Dendritic cell treated with granulocyte-macrophage colony-stimulating factor and Interleukin-4, amounts not matched to agents 40 ng/mL and 50 ng/mL, for 4 days (primary cell): ENCODE measurements at regions not wholly inside any gene's neighbourhood (a gene's known extent, or its start where the extent isn't known, plus 50 kb on each side); places are given as distances from the start of the nearest gene placed in this dataset.
"Not testable (repeated sequence)": the region's sequence is repeated elsewhere in the genome, so short reads cannot be mapped to it uniquely, and the experiment has no call there.

ENCODE experiments used
- H3K27ac Mint-ChIP-seq: one replicate; pipeline ENCODE4 v1.8.0; 2022; ENCODE audit warnings: mild to moderate bottlenecking, mixed read lengths
- H3K27me3 Mint-ChIP-seq: one replicate; pipeline ENCODE4 v1.8.0; 2022; ENCODE audit warnings: mild to moderate bottlenecking, mixed read lengths
- H3K36me3 Mint-ChIP-seq: one replicate; pipeline ENCODE4 v1.8.0; 2022; ENCODE audit warnings: low read depth, mixed read lengths
- H3K4me1 Mint-ChIP-seq: one replicate; pipeline ENCODE4 v1.8.0; 2022; ENCODE audit warnings: low read depth, mixed read lengths
- H3K4me3 Mint-ChIP-seq: one replicate; pipeline ENCODE4 v1.8.0; 2022; ENCODE audit warnings: mild to moderate bottlenecking, moderate library complexity, mixed read lengths
- H3K9me3 Mint-ChIP-seq: one replicate; pipeline ENCODE4 v1.8.0; 2022; ENCODE audit warnings: mixed read lengths
- intact Hi-C: fragments of 100-400 bp; cut with micrococcal nuclease; formaldehyde crosslinking; loops from one replicate; pipeline ENCODE4 v1.15.0; 2022

DNA sequence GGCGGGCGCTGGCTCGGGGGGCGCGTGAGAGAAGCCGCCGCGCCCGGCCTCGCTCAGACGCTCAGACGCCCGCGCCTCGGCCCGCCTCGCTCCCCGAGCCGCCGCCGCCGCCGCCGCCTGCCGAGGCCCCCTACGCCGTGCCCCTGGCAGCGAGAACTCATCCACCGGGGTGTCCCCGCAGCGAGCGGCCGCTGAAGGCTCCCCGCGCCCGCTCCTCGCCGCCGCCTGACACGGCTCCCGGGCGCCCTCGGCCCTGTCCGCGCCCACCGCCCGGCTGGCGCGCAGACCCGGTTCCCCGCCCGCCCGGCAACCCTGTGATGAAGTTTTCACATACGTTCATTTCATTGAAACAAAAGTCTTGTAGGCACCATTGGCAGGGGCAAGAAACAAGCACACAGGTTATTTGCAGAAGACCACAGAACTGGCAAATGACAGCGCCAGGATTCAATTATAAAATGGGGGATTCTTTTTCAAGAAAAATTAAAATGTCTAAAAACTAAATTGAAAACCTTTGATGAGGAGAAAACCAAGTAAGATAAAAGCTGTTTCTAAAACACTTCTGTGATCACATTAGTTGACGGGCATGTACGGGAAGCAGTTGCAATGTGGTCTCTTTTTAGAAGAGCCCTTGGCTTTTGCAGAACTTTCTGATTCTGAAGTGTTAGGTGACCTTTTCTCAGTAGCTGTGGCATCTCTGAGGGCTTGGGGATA lies 50.5 kb upstream of the TUBA3D start:
- H3K9me3 Mint-ChIP-seq = no peaks in the 10 kb centered on the region
- intact Hi-C loops = no loop called here
- no peaks in the 10 kb centered on the region for H3K4me1 Mint-ChIP-seq
- H3K4me3 Mint-ChIP-seq = no peak overlapping the region
- H3K27me3 Mint-ChIP-seq = peaks cover 49% of the 10 kb centered on the region
- no peaks in the 10 kb centered on the region for H3K36me3 Mint-ChIP-seq
- no peak overlapping the region for H3K27ac Mint-ChIP-seq

DNA sequence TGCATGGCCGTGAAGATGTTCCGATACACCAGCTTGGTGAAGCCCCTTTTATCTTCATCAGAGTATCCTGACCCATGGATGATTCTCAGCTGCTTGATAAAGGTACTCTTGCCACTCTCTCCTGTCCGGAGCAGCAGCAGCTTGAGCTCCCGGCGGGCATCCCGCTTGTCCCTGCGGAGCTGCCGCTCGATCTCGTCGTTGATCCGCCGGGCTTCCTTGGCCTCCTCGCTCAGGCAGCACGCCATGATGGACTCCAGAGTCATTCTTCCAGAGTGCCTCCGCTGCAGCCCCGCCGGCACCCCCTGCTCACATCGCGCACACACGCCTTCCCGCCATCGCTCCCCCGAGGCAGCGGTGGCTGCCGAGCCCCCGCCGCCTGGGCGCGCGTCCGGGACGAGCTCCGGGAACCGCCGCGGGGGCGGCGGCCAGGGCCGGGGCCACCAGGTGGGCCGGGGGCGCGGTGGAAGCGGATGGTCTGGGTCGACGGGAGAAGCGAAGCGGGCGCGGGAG lies 51.3 kb upstream of the TUBA3D start:
- H3K4me1 Mint-ChIP-seq, H3K36me3 Mint-ChIP-seq, H3K4me3 Mint-ChIP-seq, H3K9me3 Mint-ChIP-seq, intact Hi-C loops, H3K27ac Mint-ChIP-seq: not testable (repeated sequence)
- H3K27me3 Mint-ChIP-seq = peaks cover 54% of the 10 kb centered on the region

DNA sequence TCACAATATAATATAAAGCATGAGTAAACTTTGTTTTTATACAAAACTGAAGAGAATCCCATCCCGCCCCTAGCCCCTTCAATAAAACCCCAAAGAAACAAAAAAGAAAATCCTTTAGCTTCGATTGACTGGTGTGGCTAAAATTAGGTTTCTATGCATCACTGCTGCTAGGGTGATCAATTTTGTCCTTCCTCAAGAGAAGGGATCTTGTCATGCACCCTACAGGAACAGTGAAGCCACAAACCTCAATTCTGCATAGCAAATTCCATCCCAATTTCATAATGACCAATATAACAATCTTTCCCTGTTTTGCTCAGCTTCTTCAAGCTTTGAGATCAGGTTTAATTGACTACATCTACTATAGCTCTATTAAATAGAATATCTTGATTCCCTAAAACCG lies 55.2 kb upstream of the TUBA3D start:
- H3K9me3 Mint-ChIP-seq, H3K36me3 Mint-ChIP-seq, H3K4me3 Mint-ChIP-seq, intact Hi-C loops, H3K27ac Mint-ChIP-seq, H3K4me1 Mint-ChIP-seq: not testable (repeated sequence)
- peaks cover 38% of the 10 kb centered on the region for H3K27me3 Mint-ChIP-seq

DNA sequence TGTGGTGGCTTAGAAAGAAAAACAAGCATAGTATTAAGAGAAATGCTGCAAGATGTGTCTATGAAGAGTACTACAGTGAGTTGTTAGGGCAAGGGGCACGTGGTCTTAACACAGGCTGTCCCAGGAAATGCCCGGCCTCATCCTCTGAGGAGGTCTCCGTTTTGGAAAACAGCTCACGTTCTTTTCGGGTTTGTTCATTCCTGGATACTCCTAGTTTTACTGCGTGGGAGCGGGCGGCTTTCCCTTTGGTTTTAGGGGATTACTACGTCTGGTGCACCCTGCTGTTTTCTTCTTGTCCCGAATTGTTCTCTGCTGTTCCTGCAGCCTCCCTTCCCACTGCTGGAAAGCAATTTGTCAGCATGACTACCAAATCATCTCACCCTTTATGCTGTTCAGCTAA lies 55.5 kb upstream of the RAB6D start:
- Mint-ChIP-seq H3K27ac (no peak overlapping the region), H3K36me3 (no peaks in the 10 kb centered on the region), H3K4me3 (no peak overlapping the region), H3K9me3 (no peaks in the 10 kb centered on the region), H3K4me1 (no peaks in the 10 kb centered on the region), H3K27me3 (peaks cover 32% of the 10 kb centered on the region)
- intact Hi-C loops = no loop called here

DNA sequence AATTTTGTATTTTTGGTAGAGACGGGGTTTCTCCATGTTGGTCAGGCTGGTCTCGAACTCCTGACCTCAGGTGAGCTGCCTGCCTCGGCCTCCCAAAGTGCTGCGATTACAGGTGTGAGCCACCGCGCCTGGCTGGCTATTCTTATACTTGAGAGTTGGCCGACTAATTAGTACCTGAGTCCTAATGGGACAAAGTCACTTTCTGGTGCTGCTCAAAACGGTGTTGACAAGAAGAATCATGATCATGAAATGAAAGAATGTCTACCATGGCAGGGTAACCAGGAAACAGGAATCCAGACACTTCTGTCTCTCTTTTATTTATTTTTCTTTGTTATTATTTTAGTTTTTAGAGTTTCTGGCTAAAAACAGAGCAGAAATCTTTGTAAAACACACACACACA lies 54.7 kb upstream of the RAB6D start:
- peaks cover 27% of the 10 kb centered on the region for H3K27me3 Mint-ChIP-seq
- no peaks in the 10 kb centered on the region for H3K4me1 Mint-ChIP-seq
- H3K36me3 Mint-ChIP-seq = no peaks in the 10 kb centered on the region
- H3K27ac Mint-ChIP-seq = no peak overlapping the region
- no peaks in the 10 kb centered on the region for H3K9me3 Mint-ChIP-seq
- no peak overlapping the region for H3K4me3 Mint-ChIP-seq
- intact Hi-C loops = no loop called here

DNA sequence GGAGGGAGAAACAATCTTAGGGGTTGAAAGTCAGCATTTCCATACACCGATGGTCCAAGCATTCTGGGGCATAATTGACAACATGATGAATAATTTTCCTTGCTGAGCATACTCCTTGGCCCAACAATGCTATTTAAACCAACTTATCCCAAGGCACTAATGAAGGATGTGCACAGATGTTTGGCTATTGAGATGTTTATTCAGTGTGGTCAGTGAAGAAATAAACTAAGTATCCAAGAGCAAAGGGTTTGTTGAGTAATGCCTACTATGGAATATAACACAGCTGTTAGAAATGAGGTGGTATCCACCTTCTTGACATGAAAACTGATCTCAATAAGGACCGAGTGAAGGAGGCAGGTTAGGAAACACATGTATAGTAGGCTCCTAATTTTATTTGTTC lies 53.9 kb upstream of the RAB6D start:
- H3K4me3 Mint-ChIP-seq = no peak overlapping the region
- peaks cover 27% of the 10 kb centered on the region for H3K27me3 Mint-ChIP-seq
- H3K9me3 Mint-ChIP-seq = no peaks in the 10 kb centered on the region
- H3K4me1 Mint-ChIP-seq = no peaks in the 10 kb centered on the region
- H3K36me3 Mint-ChIP-seq = no peaks in the 10 kb centered on the region
- intact Hi-C loops = no loop called here
- H3K27ac Mint-ChIP-seq = no peak overlapping the region

DNA sequence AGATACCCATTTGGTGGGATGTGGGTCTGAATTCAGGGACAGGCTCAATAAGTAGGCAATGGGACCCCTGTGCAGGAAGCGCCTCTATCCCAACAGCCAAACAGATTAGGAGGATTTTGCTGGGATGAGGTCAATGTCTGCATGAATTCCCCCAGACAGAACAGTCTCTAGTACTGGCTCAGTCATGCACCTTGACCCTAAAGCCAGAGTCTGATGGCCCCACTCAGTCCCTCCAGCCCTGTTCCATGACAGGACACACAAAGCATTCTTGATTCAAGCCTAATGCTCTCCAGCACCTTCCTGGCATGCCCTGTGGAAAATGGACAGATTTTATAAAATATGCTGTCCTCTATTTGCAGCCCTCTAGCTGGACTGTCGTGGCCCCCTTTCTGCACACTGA lies 49.8 kb upstream of the RAB6D start:
- Mint-ChIP-seq H3K27me3 (peaks cover 12% of the 10 kb centered on the region), H3K9me3 (no peaks in the 10 kb centered on the region), H3K36me3 (no peaks in the 10 kb centered on the region), H3K4me1 (no peaks in the 10 kb centered on the region), H3K4me3 (no peak overlapping the region), H3K27ac (no peak overlapping the region)
- intact Hi-C loops = loop anchor here (2.0 kb wide), 2 partner anchors 259 to 389 kb away; no protein-coding TSS in a partner anchor
